Activated naive CD4-positive, alpha-beta T cell treated with anti-CD3 and anti-CD28 coated beads, Interleukin-2, amount 10 ng/mL, durations not matched to agents 7 days and 5 days (primary cell): ENCODE measurements at regions not wholly inside any gene's neighbourhood (a gene's known extent, or its start where the extent isn't known, plus 50 kb on each side); places are given as distances from the start of the nearest gene placed in this dataset.
"Not testable (repeated sequence)": the region's sequence is repeated elsewhere in the genome, so short reads cannot be mapped to it uniquely, and the experiment has no call there.

Experiments
- CTCF ChIA-PET: fragments of 350-600 bp; sonication (Branson Sonifier 250); formaldehyde crosslinking; loops from one replicate; lab custom pipeline; 2021; ENCODE audit warnings: antibody characterized with exemption; lab: Charles Lee
- DNase-seq: peaks from one replicate; pipeline ENCODE4 v3.0.0-alpha.2; 2020
- H3K27ac Mint-ChIP-seq: one replicate; pipeline ENCODE4 v1.8.0; 2021; ENCODE audit warnings: mild to moderate bottlenecking, moderate library complexity, mixed read lengths
- H3K27me3 Mint-ChIP-seq: one replicate; pipeline ENCODE4 v1.8.0; 2021; ENCODE audit warnings: mild to moderate bottlenecking, mixed read lengths
- H3K36me3 Mint-ChIP-seq: one replicate; pipeline ENCODE4 v1.8.0; 2021; ENCODE audit warnings: mixed read lengths
- H3K4me1 Mint-ChIP-seq: one replicate; pipeline ENCODE4 v1.8.0; 2021; ENCODE audit warnings: mixed read lengths
- H3K4me3 Mint-ChIP-seq: one replicate; pipeline ENCODE4 v1.8.0; 2021; ENCODE audit warnings: mild to moderate bottlenecking, moderate library complexity, mixed read lengths
- H3K9me3 Mint-ChIP-seq: one replicate; pipeline ENCODE4 v1.8.0; 2021; ENCODE audit warnings: mixed read lengths

DNA sequence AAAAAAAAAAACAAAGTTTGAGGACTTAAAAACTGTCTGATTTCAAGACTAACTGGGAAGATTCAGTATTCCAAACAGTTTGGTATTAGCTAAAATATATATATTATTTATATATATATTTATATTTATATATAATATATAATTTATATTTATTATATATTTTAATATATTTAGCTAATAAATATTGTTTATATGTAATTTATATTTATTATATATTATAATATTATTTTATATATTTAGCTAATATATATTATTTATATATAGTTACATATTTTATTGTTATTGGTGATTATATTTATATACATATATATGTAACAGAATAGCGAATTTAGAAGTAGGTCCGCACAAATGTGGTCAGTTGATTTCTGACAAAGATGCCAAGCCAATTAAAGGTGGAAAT is 480.2 kb upstream of the C1orf87 start:
- DNase-seq: no peak
- no peaks in the 10 kb centered on the region for H3K9me3 Mint-ChIP-seq
- H3K27me3 Mint-ChIP-seq: no peaks in the 10 kb centered on the region
- no peak overlapping the region for H3K4me3 Mint-ChIP-seq
- CTCF ChIA-PET: no interaction called here
- H3K36me3 Mint-ChIP-seq: no peaks in the 10 kb centered on the region
- no peaks in the 10 kb centered on the region for H3K4me1 Mint-ChIP-seq
- H3K27ac Mint-ChIP-seq: no peak overlapping the region

DNA sequence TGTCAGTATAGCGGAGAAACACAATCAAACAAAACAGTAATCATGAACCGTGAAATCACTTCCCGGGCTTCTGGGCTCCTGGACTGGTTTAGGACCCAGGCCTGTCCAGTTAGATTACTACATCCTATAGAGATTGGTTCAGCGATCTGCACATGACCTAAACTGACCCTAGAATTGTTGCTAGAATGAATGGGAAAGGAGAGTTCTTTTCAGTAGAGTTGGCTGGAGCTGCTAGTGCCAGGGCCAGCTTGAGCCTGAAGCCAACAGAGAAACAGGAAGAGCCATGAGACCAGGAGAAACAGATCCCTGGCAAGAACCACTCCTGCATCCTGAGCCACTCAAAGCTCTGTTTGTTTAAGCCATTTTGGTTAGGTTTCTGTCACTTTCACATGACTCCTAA is 474.3 kb upstream of the C1orf87 start:
- CTCF ChIA-PET: no interaction called here
- Mint-ChIP-seq H3K9me3 (no peaks in the 10 kb centered on the region), H3K36me3 (no peaks in the 10 kb centered on the region)

DNA sequence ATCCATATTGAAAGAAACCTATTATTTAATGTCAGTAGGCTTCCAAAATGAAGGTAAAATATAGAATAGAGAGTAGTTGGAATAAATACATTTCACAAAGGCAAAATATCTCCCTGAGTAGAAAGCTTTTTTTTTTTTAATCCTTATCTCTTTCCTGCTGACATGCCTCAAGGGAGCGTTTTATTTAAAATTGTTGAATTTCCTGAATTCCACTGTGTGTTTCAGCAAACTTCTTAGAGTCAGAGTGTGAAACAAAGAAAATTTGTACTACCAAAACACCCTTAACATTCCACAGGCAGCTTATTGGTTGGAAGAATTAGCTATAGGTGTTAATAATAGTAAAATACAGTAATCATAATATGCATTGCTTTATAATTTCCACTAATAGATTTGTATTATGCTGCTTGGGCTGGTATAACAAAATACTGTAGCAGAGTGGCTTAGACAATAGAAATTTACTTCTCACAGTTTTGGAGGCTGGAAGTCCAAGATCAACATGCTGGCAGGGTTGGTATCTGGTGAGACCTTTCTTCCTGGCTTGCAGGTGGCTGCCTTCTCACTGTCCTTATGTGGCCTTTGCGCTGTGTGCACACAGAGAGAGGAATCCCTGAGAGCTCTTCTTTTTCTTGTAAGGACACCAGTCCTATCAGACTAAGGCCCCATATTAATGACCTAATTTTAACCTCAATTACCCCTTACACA is 468.4 kb upstream of the C1orf87 start:
- Mint-ChIP-seq H3K27me3 (no peaks in the 10 kb centered on the region), H3K4me1 (no peaks in the 10 kb centered on the region), H3K27ac (no peak overlapping the region), H3K4me3 (no peak overlapping the region), H3K36me3 (no peaks in the 10 kb centered on the region), H3K9me3 (peaks cover 4% of the 10 kb centered on the region)
- CTCF ChIA-PET: no interaction called here
- no peak for DNase-seq

More for the DNA sequence above, 474.3 kb upstream of the C1orf87 start:
- Mint-ChIP-seq H3K4me1 (no peaks in the 10 kb centered on the region), H3K27ac (no peak overlapping the region), H3K4me3 (no peak overlapping the region), H3K27me3 (no peaks in the 10 kb centered on the region)
- no peak for DNase-seq

DNA sequence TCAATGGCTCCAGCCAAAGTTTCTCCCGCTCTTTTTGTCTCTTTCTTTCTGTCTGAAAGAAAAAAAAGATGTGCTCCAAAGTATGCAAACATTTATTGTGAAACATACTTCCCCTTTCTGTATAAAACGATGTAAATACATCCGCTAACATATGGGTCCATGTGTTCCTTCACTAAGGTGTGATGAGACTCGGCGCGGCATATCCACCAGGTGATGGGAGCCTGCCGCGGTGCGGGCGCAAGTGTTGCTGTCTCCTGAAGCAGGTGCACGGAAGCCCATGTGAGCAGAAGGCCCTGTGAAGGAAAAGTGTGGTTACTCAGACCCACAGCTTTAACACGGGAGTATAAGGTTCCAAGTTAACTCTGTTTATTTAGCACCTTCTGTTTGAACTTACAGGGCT is 466.6 kb upstream of the C1orf87 start:
- H3K27ac Mint-ChIP-seq: no peak overlapping the region
- peaks cover 9% of the 10 kb centered on the region for H3K9me3 Mint-ChIP-seq
- no peaks in the 10 kb centered on the region for H3K27me3 Mint-ChIP-seq
- H3K4me1 Mint-ChIP-seq: no peaks in the 10 kb centered on the region
- no peak overlapping the region for H3K4me3 Mint-ChIP-seq
- H3K36me3 Mint-ChIP-seq: no peaks in the 10 kb centered on the region
- CTCF ChIA-PET: no interaction called here
- no peak for DNase-seq

DNA sequence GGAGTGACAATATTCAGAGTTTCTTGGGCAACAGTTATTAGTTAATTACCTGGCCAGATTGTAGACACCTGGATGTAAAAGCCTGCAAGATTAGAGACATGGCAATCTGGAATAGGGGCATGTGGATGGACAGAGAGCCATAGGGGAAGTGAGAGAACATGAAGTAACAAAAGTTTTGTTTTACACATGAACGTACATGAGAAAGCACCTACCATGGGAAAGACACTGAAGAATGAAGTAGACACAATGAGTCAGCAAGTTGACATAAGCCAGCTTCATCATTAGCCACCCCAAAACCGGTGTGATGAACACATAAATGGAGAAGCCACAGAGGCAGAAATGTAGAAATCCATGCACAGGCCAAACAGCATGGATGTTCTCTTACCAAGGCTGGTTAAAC is 462.1 kb upstream of the C1orf87 start:
- Mint-ChIP-seq H3K27ac (peak overlapping the region; percentile 33), H3K4me1 (no peaks in the 10 kb centered on the region), H3K9me3 (peaks cover 9% of the 10 kb centered on the region), H3K4me3 (no peak overlapping the region), H3K27me3 (no peaks in the 10 kb centered on the region), H3K36me3 (no peaks in the 10 kb centered on the region)
- CTCF ChIA-PET: no interaction called here
- no peak for DNase-seq

DNA sequence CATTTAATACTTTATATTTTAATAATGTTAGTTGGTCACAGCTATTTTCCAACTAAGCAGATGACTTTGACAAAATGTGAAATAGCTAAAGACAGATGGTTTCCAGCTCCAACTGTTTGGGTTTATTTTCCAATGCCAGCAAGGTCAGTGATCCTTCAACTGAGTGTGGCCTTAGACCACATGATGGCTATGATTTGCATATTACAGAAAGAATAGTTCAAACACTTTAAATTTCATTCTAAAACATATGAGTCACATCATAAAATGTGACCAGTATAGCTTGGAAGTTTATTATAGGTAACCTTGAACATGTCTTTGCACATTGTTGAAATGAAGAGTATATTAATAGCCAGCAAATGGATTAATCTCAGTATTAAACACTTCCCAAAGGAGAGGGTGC is 454.0 kb upstream of the C1orf87 start:
- Mint-ChIP-seq H3K27me3 (no peaks in the 10 kb centered on the region), H3K4me1 (no peaks in the 10 kb centered on the region), H3K9me3 (no peaks in the 10 kb centered on the region), H3K27ac (no peak overlapping the region), H3K4me3 (no peak overlapping the region), H3K36me3 (no peaks in the 10 kb centered on the region)
- DNase-seq: no peak
- CTCF ChIA-PET: no interaction called here

DNA sequence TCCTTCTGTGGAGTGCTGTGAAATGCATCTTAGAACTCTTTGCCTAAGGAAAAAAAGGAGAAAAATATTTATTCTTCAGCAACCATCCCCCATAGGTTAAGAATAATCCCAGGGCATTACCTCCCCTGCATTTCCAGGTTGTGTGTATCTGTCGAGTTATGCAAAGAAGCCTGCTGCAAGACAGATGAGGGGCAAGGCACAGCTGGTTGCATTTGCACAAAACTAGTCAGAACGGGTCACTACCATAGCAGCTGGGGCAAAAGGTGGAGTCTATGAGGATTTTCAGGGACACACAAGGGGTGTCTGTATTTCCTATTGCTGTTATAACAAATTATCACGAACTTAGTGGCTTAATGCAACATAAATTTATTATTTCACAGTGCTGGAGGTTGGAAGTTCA is 443.4 kb upstream of the C1orf87 start:
- no peaks in the 10 kb centered on the region for H3K36me3 Mint-ChIP-seq
- H3K4me3 Mint-ChIP-seq: no peak overlapping the region
- no peak overlapping the region for H3K27ac Mint-ChIP-seq
- H3K27me3 Mint-ChIP-seq: no peaks in the 10 kb centered on the region
- no peaks in the 10 kb centered on the region for H3K4me1 Mint-ChIP-seq
- CTCF ChIA-PET: no interaction called here
- no peak for DNase-seq
- no peaks in the 10 kb centered on the region for H3K9me3 Mint-ChIP-seq

DNA sequence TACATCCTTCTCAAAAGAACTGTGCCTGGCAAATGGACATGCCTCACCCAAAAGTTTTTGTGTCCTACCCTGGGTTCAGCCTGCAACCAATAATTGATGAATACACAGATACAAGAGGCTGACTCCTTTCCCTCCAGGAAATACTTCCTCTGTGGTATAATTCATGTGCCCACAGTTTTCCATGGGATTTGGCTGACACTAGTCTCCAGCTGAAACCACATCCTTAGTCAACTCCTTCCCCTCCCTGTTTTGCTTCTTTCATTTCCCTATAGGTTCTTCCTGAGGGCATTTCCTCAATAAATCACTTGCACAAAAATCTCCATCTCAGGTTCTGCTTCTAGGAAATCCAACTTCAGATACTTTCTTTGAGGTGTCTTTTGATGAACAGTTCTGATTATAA is 436.6 kb upstream of the C1orf87 start:
- H3K27ac Mint-ChIP-seq: no peak overlapping the region

DNA sequence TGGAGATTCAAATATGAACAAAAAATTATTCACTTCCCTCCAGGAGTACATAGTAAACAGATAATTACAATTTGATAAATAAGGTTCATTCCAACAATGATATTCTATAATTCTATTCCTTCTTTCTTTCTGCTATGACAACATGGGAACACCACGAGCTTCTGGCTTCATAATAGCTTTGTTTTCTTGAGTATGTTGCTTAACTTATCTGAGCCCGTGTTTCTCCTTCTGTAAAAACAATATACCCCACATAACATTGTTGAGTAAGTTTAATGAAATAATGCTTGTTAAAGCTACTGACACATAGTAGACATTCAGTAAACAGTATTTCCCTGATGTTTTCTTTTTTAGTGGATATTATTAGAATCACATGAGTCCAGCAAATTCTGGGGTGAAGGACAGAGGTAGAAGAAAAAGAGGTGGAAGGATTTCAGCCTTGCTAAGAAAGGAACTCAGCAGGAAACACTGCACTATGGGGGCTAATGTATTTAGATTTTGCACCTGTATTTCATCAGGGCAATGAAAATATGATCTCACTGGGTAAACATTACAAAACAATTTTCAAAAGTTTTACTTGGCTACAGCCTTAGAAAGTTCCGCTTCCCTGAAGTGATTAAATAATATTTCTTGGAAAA is 430.8 kb upstream of the C1orf87 start:
- peaks cover 2% of the 10 kb centered on the region for H3K9me3 Mint-ChIP-seq
- no peaks in the 10 kb centered on the region for H3K4me1 Mint-ChIP-seq
- H3K36me3 Mint-ChIP-seq: no peaks in the 10 kb centered on the region
- DNase-seq: no peak
- H3K27me3 Mint-ChIP-seq: no peaks in the 10 kb centered on the region
- CTCF ChIA-PET: no interaction called here
- no peak overlapping the region for H3K27ac Mint-ChIP-seq
- no peak overlapping the region for H3K4me3 Mint-ChIP-seq

More for the DNA sequence above, 436.6 kb upstream of the C1orf87 start:
- Mint-ChIP-seq H3K9me3 (no peaks in the 10 kb centered on the region), H3K4me3 (no peak overlapping the region), H3K4me1 (no peaks in the 10 kb centered on the region), H3K36me3 (no peaks in the 10 kb centered on the region), H3K27me3 (no peaks in the 10 kb centered on the region)
- CTCF ChIA-PET: no interaction called here
- DNase-seq: no peak

DNA sequence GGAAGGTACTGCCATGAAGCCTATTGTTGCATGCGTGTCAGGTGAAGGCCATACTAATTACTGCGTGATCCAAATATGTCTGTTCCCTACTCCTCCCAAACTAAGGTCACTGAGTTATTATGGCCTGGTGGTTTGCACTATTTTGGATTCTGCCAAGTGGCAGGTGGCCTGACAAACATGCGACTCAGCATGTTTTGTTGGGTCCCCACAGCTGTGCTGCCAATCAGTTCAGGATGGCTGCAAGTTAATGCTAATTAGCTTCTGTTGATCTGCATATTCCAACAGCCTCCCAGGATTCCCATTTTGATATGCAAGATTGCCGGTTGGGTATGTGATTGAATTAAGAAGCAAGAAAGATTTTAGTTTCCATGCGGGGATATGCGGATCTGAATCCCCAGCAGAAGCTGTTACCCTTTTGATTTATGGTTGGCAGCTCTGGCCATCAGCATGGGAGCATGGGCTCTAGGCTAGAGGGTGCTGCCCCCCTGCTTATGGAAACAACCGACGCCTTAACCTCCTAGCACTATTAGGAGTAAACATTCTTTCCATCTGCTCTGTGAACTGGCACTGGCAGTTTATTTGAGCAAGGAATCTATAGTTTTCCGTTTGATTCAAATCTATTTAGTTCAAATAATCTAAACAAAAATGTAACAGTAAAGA is 429.8 kb upstream of the C1orf87 start:
- Mint-ChIP-seq H3K27ac (no peak overlapping the region), H3K36me3 (no peaks in the 10 kb centered on the region), H3K27me3 (no peaks in the 10 kb centered on the region), H3K4me1 (no peaks in the 10 kb centered on the region), H3K4me3 (no peak overlapping the region), H3K9me3 (peaks cover 5% of the 10 kb centered on the region)
- CTCF ChIA-PET: no interaction called here
- DNase-seq: no peak

DNA sequence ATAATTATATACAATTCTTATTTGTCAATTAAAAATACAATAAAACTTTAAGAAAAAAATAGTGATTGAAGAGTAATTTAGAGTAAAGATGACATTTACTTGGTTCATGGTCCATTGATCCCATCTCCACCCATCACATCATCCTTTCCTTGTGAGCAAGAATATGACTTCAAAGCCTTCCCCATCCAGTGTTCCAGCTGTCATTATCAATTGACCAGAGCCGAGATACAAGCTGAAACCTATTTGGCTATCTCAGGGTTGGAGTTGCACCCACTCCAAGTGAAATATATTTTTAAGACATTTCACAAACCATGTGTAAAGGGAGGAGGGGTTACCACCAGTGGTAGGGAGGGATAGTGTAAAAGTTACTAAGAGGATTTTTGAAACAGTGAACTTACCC is 428.9 kb upstream of the C1orf87 start:
- CTCF ChIA-PET: no interaction called here
- Mint-ChIP-seq H3K4me3 (no peak overlapping the region), H3K36me3 (no peaks in the 10 kb centered on the region), H3K27me3 (no peaks in the 10 kb centered on the region), H3K9me3 (peaks cover 8% of the 10 kb centered on the region), H3K27ac (no peak overlapping the region), H3K4me1 (no peaks in the 10 kb centered on the region)
- DNase-seq: no peak

DNA sequence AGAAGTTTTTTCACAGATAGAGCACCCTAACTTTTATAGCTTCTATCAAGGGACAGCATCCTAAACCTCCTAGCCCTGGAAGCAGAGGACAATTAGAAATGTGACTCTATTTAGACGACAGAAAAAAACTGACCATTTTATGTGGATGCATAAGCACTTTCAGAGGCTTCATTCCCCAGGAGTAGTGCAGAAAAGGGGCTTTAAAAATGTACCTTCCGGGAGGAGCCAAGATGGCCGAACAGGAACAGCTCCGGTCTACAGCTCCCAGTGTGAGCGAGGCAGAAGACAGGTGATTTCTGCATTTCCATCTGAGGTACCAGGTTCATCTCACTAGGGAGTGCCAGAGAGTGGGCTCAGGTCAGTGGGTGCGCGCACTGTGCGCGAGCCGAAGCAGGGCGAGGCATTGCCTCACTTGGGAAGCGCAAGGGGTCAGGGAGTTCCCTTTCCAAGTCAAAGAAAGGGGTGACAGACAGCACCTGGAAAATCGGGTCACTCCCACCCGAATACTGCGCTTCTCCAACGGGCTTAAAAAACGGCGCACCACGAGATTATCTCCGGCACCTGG is 416.4 kb upstream of the C1orf87 start:
- H3K9me3 Mint-ChIP-seq, H3K27ac Mint-ChIP-seq, H3K4me1 Mint-ChIP-seq, H3K4me3 Mint-ChIP-seq, H3K36me3 Mint-ChIP-seq, CTCF ChIA-PET, H3K27me3 Mint-ChIP-seq, DNase-seq: not testable (repeated sequence)

DNA sequence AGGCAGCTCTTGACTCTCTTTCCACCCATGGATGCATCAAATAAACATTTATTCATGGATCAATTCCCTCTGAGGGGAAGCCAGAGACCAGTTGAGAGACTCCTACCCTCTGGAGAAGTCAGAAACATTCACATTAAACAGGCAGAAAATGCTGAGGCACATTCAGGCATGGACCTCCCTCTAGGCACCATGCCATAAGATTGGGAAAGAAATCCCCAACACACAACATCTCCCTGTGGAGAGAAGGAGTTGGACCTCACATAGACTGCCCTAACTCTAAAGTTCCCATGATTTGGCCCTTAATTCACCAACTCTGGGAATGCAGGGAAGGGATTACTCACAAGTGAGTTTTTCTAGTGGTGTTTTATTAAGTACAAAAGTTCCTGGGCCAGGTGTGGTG is 415.3 kb upstream of the C1orf87 start:
- H3K27me3 Mint-ChIP-seq: no peaks in the 10 kb centered on the region
- no peaks in the 10 kb centered on the region for H3K36me3 Mint-ChIP-seq
- no peaks in the 10 kb centered on the region for H3K4me1 Mint-ChIP-seq
- CTCF ChIA-PET: no interaction called here
- DNase-seq: no peak
- no peak overlapping the region for H3K4me3 Mint-ChIP-seq
- no peak overlapping the region for H3K27ac Mint-ChIP-seq
- no peaks in the 10 kb centered on the region for H3K9me3 Mint-ChIP-seq

DNA sequence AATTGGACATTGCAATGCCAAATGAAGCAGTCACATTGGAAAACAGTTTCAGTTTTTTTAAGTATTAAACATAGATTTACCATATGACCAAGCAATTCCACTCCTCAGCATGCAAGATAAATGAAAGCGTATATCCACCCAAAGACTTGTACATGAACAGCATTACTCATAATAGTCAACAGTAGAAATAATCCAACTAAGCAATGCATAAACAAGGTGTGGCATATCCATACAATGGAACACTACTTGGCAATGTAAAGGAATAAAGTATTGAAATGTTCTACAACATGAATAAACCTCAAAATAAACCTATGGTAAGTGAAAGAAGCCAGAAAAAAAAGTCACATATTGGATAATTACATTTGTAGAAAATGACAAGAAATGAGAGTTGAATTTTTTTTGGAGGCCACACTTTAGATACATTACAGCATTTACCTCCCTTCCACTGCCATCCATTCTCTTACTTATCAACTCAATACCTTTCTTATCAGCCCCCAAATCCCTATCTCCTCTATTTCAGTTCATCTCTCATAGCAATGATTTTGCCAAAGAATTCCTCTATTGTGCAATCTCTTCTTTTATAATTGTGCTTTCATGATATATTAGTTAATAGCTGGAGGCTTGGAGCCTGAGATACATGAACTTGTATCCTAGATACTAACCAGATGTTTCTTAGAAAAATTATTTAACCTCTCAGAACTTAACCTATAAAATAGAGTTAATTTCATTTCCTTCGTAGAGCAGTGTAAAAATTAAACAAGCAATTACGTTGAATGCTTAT is 414.2 kb upstream of the C1orf87 start:
- CTCF ChIA-PET: no interaction called here
- Mint-ChIP-seq H3K36me3 (no peaks in the 10 kb centered on the region), H3K9me3 (no peaks in the 10 kb centered on the region), H3K4me1 (no peaks in the 10 kb centered on the region), H3K27me3 (no peaks in the 10 kb centered on the region), H3K27ac (no peak overlapping the region), H3K4me3 (no peak overlapping the region)
- DNase-seq: no peak
